PC-9 (cell line): ENCODE measurements at regions not wholly inside any gene's neighbourhood (a gene's known extent, or its start where the extent isn't known, plus 50 kb on each side); places are given as distances from the start of the nearest gene placed in this dataset.

Source experiments
- EZH2 ChIP-seq: fragments of 200-600 bp; sonication (generic); IDR thresholded peaks from 2 replicates; pipeline ENCODE4 v1.8.0; 2017; ENCODE audit warnings: antibody characterized with exemption, low read depth
- TF ChIP-seq, protein P1 (sequence below): fragments of 200-600 bp; sonication (generic); conservative IDR thresholded peaks from 2 replicates; pipeline ENCODE4 v1.6.1; 2017; ENCODE audit warnings: mixed run types, antibody characterized with exemption, mild to moderate bottlenecking, moderate library complexity

DNA sequence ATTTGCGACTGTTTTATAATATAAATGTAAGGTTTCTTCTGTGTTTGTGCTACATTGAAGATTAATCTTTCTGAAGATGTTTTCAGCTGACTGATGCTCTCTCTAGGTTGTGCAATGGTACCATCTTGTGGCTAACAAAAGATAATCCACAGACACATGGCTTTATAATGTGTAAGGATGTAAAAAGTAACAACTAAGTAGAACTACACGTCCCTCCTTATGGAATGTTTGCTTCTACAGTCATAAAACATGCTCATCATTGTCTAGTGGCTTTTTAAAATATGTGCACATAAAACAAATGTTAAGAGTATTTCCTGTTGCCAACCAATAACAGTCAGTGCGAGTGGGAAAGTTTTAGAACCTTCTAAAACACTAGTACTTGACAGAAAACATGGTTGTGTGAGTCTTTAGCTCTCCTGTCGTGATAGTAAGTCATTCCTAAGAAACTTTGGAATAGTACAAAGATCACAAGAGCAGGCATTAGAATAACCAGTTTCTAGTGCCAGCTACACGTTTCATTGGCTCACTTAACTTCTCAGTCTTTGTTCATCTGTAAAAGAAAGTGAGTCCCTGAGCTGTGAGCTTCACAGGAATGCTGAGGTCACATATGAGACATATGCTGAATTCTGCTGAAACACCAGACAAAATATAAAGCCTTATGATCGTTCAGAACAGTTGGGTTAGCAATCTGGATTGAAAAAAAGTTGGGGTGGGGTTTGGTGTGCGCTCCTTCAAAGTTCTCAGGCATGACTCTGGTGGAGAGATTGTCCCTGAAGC lies 75.7 kb upstream of the GLIS3 start:
- TF ChIP-seq, protein P1, sequence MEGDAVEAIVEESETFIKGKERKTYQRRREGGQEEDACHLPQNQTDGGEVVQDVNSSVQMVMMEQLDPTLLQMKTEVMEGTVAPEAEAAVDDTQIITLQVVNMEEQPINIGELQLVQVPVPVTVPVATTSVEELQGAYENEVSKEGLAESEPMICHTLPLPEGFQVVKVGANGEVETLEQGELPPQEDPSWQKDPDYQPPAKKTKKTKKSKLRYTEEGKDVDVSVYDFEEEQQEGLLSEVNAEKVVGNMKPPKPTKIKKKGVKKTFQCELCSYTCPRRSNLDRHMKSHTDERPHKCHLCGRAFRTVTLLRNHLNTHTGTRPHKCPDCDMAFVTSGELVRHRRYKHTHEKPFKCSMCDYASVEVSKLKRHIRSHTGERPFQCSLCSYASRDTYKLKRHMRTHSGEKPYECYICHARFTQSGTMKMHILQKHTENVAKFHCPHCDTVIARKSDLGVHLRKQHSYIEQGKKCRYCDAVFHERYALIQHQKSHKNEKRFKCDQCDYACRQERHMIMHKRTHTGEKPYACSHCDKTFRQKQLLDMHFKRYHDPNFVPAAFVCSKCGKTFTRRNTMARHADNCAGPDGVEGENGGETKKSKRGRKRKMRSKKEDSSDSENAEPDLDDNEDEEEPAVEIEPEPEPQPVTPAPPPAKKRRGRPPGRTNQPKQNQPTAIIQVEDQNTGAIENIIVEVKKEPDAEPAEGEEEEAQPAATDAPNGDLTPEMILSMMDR, result peak; percentile 51
- TF ChIP-seq EZH2, result no peak
